HG03565 (cell line): ENCODE measurements at regions not wholly inside any gene's neighbourhood (a gene's known extent, or its start where the extent isn't known, plus 50 kb on each side); places are given as distances from the start of the nearest gene placed in this dataset.

Experiments
- ATAC-seq: cut with Tn5 transposase; IDR thresholded peaks from one replicate; pipeline ENCODE4 v1.9.1; 2021; ENCODE audit warnings: mild to moderate bottlenecking, moderate library complexity; ENCODE audit not compliant: unreplicated experiment

GRCh38 chr10:7028809-7029166 lies 382.0 kb downstream of the SFMBT2 start:
- no peak for ATAC-seq

- ATAC-seq: no peak
Measured at GRCh38 chr10:7027913-7028808, 382.7 kb downstream of the SFMBT2 start.

DNA sequence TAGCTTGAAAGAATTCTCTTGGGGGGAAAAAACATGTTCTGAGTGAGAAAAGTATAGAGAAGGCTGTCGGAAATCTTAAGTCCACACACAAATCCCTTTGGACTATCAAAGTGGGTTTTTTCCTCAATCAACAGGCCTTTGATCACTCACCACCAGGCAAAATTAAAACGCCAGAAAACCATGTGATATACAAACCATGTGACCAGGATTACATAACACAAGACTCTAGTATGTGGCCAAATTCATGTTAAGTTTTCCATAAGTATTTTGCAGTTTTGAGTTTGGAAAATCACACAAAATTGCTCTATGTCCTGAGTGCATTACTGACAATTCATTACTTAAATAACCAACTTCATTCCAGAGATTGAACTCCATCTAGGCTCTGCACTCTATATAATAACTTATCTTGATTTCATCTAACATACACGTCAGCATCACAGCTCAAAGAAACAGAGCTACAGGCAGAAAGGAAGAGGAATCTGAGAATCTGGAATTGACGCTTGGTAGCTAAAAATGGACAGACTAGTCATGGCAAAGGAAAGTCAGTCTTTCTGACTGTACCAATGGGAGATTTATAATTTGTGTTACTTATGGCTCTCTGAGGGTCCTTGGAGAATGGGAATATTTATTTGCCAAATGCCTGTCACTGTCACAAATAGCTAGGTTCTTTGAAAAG lies 383.5 kb downstream of the SFMBT2 start:
- ATAC-seq: no peak

GRCh38 chr10:7026818-7027217 lies 384.0 kb downstream of the SFMBT2 start:
- no peak for ATAC-seq

- no peak for ATAC-seq
Measured at GRCh38 chr10:7025296-7025695, 385.5 kb downstream of the SFMBT2 start.

DNA sequence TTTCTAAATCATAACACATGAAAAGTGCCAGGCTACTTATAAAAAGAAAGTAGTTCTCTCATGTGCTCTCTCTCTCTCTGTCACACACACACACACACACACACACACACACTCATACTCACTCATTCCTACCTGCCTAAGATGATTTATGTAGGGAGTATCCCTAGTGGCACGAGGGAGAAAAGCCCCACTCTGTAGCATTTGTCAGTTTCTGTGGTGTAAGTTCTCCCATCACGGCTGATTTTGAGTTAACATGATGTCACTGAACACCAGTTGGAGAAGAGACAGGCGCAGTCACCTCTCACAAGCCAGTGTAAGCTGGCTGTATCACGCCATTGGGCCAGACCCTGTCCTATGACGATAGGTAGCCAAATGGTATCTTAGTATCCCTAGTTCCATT lies 395.4 kb downstream of the SFMBT2 start:
- no peak for ATAC-seq

- no peak for ATAC-seq
Measured at GRCh38 chr10:7014721-7015120, 396.1 kb downstream of the SFMBT2 start.

DNA sequence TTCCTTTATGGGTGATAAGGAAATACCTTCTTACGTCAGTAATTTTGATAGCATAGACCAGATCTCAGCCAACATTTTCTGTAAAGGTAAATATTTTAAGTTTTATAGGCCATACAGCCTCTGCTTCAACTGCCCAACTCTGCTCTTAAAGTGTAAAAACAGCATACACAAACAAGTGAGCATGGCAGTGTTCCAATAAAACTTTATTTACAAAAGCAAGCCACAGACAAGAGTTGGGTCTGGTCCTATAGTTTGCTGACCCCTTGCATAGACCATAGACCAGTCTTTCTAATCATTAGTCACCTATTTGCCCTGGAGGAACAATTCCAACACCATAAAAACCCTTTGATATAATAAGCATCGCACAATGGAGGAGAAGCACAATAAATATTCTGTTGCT lies 398.8 kb downstream of the SFMBT2 start:
- ATAC-seq: no peak

GRCh38 chr10:7008645-7009044 lies 402.2 kb downstream of the SFMBT2 start:
- ATAC-seq: no peak

DNA sequence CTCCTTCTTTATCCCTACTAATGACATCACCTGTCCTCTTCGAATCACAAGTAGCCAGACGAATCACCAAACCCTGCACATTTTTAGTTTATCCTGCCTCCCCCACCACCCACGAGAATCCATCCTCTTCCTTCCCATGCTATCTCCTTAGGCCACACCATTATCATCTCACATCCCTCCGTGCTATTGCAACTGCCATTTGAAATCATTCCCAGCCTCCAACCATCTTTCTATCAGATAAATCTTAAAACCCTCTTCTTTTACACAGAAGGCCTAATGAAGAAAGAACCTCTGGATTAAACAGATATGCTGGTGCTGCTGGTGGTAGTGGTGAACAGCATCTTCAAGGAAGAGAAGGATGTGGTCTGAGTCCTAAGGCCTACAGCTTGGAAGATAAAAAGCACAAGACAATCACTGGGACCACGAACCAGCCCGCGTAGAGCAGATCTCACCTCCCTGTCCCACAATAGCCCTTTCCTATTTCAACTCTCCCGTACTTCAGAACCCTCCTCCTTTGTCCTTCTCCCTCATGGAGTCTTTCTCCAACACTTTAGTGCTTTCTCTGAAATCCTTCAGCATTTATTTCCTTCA lies 403.1 kb downstream of the SFMBT2 start:
- no peak for ATAC-seq

GRCh38 chr10:7006566-7006965 lies 404.3 kb downstream of the SFMBT2 start:
- no peak for ATAC-seq

GRCh38 chr10:7003831-7004395 lies 406.9 kb downstream of the SFMBT2 start:
- no peak for ATAC-seq

DNA sequence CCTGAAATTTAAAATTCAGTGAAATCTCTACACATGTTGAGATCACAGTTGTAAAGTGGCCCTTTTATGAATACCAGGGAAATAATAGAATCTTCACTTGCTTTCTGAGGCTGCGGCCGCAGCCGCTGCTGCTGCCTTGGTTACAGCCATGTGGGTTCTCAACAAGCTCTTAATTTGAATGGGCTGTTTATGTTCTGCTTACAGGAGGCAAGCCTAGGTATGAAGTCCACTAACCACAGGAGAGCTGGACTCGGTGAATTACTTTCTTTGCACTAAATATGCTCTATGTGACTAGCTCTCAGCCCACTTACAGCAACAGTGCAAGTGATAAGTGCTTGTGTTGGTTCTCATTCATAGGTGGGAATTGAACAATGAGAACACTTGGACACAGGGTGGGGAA lies 410.8 kb downstream of the SFMBT2 start:
- no peak for ATAC-seq

DNA sequence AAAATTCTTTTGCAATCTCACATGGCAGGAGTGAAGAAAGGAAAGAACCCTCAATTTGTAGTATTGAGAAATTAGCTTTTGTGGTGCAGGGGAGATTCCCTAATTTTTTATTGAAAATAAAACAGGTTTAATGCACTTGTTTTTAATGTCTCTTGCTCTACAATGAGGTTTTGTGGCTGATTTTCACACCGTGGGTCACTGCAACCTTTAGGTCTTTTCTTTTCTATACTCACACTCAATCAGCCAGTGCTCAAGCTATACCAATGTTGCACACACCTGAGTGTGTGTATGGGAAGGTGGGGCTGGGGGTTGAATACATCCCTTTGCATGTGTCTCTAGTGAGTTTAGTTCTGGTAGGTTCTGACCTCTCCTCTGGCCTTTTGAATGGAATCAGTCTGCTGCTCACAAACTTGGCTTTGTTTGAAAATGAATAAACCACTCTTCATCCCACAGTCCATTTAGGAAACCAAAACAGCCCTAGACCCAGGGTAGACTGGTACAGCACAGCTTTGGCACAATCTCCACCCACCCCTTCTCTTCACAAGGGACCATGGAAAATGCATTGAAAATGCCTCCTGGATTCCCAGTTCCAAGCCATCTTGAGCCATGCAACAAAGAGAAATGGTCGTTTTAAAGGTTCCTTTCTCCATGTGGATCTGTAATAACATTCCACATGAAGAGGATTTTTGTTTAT lies 411.5 kb downstream of the SFMBT2 start:
- ATAC-seq: no peak

GRCh38 chr10:6997509-6997908 lies 413.3 kb downstream of the SFMBT2 start:
- ATAC-seq: no peak

- no peak for ATAC-seq
Measured at GRCh38 chr10:6996431-6996830, 414.4 kb downstream of the SFMBT2 start.

- no peak for ATAC-seq
Measured at GRCh38 chr10:6995831-6996230, 415.0 kb downstream of the SFMBT2 start.

DNA sequence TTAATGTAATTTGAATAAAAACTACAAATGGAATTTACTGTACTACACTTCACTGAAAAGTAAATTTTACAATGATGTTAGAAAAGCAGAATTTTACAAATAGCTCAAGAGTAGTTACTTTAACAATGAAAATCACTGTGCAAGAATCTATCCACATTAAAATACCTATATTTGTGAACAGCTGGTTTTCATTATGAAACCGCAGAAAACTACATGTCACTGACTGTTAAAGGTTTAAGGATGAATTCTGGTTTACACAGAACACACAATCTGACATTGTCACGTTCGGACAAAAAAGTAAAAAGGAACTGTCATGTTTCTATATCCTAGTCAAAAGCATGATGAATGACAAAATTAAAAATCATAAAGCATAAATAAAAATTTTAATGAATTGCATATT lies 415.3 kb upstream of the PRKCQ start:
- no peak for ATAC-seq

GRCh38 chr10:6990891-6991290 lies 410.8 kb upstream of the PRKCQ start:
- no peak for ATAC-seq

- ATAC-seq: no peak
Measured at GRCh38 chr10:6988654-6989053, 408.6 kb upstream of the PRKCQ start.

GRCh38 chr10:6987536-6987945 lies 407.5 kb upstream of the PRKCQ start:
- ATAC-seq: no peak
